Panc1 (cell line): ENCODE measurements at regions not wholly inside any gene's neighbourhood (a gene's known extent, or its start where the extent isn't known, plus 50 kb on each side); places are given as distances from the start of the nearest gene placed in this dataset.

ENCODE experiments used
- ATAC-seq: fragments of 200-7000 bp; cut with Tn5 transposase; 2 replicates; pipeline ENCODE4 v1.9.1; 2020; ENCODE audit warnings: mild to moderate bottlenecking, moderate library complexity
- BruUV-seq: library from RNA; stranded (reverse); fragments of 400-500 nt; replicated peaks from 2 replicates; lab custom pipeline; 2021; lab: Mats Ljungman, UMichigan
- CTCF ChIA-PET: fragments of 300-600 bp; sonication (Branson Sonifier 250); formaldehyde crosslinking; loops from one replicate; lab custom pipeline; 2022; ENCODE audit warnings: antibody characterized with exemption; lab: Charles Lee
- POLR2A ChIA-PET: fragments of 300-600 bp; sonication (Branson Sonifier 250); formaldehyde crosslinking; loops from one replicate; lab custom pipeline; 2022; ENCODE audit warnings: antibody characterized with exemption; lab: Charles Lee
- DNase-seq: peaks from one replicate; pipeline ENCODE4 v3.0.0-alpha.2; 2010; ENCODE audit warnings: low read depth, low spot score
- H3K27ac ChIP-seq: 2 replicates; pipeline ENCODE4 v1.5.1; 2011; ENCODE audit warnings: mild to moderate bottlenecking, low read length, inconsistent platforms
- H3K27me3 ChIP-seq: fragments of 200-500 bp; sonication (Bioruptor generic); 2 replicates; pipeline ENCODE4 v1.6.0; 2014; ENCODE audit warnings: low read length, inconsistent platforms; ENCODE audit not compliant: control insufficient read depth, insufficient read depth
- H3K36me3 ChIP-seq: fragments of 200-500 bp; sonication (Bioruptor generic); 2 replicates; pipeline ENCODE4 v1.5.1; 2014; ENCODE audit warnings: inconsistent platforms, mild to moderate bottlenecking, low read length, moderate library complexity; ENCODE audit not compliant: control insufficient read depth, insufficient read depth
- H3K4me1 ChIP-seq: 2 replicates; pipeline ENCODE4 v1.5.1; 2011; ENCODE audit warnings: inconsistent platforms, mild to moderate bottlenecking, low read length, moderate library complexity; ENCODE audit not compliant: control insufficient read depth, insufficient read depth
- H3K4me3 ChIP-seq, 2 experiments: 2 replicates each; pipeline ENCODE4 v1.5.1; 2011 to 2012; ENCODE audit warnings: low read depth in 2 of 2, low read length in 2 of 2, mild to moderate bottlenecking in 2 of 2, inconsistent platforms in 1 of 2, moderate library complexity in 1 of 2
- H3K9me3 ChIP-seq: fragments of 200-500 bp; sonication (Bioruptor generic); 2 replicates; pipeline ENCODE4 v1.5.1; 2014; ENCODE audit warnings: low read depth, mild to moderate bottlenecking, inconsistent platforms, low read length, moderate library complexity; ENCODE audit not compliant: control insufficient read depth, insufficient read depth
- POLR2AphosphoS5 ChIP-seq: IDR thresholded peaks from 2 replicates; pipeline ENCODE4 v1.6.1; 2012; ENCODE audit warnings: mild to moderate bottlenecking, low read depth, low read length, moderate library complexity
- REST ChIP-seq, 2 experiments: IDR thresholded peaks; 2 replicates each; pipeline ENCODE4 v1.6.1; 2011 to 2012; ENCODE audit warnings: low read depth in 2 of 2, control low read depth in 1 of 2, low read length in 1 of 2, mild to moderate bottlenecking in 1 of 2, moderate library complexity in 1 of 2; ENCODE audit not compliant: insufficient read depth in 1 of 2
- SIN3A ChIP-seq: IDR thresholded peaks from 2 replicates; pipeline ENCODE4 v1.6.1; 2012; ENCODE audit warnings: low read depth, mild to moderate bottlenecking, low read length, moderate library complexity, borderline replicate concordance; ENCODE audit not compliant: insufficient read depth
- TCF7L2 ChIP-seq: IDR thresholded peaks from 2 replicates; pipeline ENCODE4 v1.6.1; 2011; ENCODE audit warnings: mild to moderate bottlenecking, low read depth, low read length, inconsistent platforms
- in situ Hi-C: cut with HindIII; loops from 2 replicates; pipeline ENCODE4 v1.10.0; 2016; ENCODE audit warnings: low sequenced_read_pairs, low pct_unique_long_range_greater_than_20kb
- intact Hi-C: fragments of 100-400 bp; cut with micrococcal nuclease; formaldehyde crosslinking; loops from one replicate; pipeline ENCODE4 v1.10.0; 2022; ENCODE audit not compliant: unreplicated experiment
- TF ChIP-seq, protein P1 (sequence below): fragments of 450-650 bp; IDR thresholded peaks from 2 replicates; pipeline ENCODE4 v1.5.1; 2017; ENCODE audit warnings: mild to moderate bottlenecking

DNA sequence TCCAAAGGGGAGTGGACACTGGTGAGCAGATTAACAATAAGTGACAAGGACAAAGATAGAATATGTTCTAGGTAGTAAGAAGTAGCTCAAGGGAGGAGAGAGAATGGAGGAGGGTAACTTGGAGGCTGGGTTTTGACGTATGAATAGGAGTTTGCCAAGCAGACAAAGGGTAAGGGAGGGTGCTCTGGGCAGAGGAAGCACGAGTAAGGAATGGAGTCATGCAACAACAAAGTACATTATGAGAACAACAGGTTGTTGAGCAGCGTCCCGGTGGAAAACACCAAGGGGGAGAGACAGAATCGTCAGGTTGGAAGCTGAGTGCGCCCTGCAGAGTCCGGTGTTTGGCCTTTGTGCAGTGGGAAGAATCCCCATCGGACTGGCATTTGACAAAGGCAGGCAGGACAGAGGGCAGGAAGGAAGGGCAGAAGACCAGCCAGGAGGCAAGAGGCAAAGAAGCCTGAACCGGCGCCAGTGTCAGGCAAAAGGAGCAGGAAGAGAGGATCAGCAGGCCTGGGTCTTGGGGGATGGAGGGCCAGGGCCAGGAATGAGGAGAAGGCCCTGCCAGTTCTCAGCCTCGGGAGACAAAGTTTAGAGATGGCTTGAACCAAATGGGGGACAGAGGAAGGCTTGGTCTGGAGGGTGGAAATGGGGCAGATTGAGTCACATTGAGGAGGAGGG is 134.3 kb upstream of the TNRC6C start:
- TF ChIP-seq, protein P1, sequence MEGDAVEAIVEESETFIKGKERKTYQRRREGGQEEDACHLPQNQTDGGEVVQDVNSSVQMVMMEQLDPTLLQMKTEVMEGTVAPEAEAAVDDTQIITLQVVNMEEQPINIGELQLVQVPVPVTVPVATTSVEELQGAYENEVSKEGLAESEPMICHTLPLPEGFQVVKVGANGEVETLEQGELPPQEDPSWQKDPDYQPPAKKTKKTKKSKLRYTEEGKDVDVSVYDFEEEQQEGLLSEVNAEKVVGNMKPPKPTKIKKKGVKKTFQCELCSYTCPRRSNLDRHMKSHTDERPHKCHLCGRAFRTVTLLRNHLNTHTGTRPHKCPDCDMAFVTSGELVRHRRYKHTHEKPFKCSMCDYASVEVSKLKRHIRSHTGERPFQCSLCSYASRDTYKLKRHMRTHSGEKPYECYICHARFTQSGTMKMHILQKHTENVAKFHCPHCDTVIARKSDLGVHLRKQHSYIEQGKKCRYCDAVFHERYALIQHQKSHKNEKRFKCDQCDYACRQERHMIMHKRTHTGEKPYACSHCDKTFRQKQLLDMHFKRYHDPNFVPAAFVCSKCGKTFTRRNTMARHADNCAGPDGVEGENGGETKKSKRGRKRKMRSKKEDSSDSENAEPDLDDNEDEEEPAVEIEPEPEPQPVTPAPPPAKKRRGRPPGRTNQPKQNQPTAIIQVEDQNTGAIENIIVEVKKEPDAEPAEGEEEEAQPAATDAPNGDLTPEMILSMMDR = no peak
- TF ChIP-seq POLR2AphosphoS5 (no peak), TCF7L2 (no peak), REST (IDR thresholded peaks at IDR 0.05; ENCODE audit: insufficient read depth in 1 of 2, low read depth in 2 of 2, low read length in 1 of 2) (no peak), SIN3A (no peak)
- no peak overlapping the region for H3K4me3 ChIP-seq
- in situ Hi-C loops = no loop called here
- DNase-seq (no peak), ATAC-seq (no peak)
- POLR2A ChIA-PET = no interaction called here
- CTCF ChIA-PET = interaction anchor here (0.6 kb wide), 1 partner anchor 316 kb away, joined by 3 read pairs; no protein-coding TSS in a partner anchor
- H3K36me3 ChIP-seq = no peaks in the 10 kb centered on the region
- H3K27me3 ChIP-seq = no peaks in the 10 kb centered on the region
- no peak overlapping the region for H3K27ac ChIP-seq
- H3K4me1 ChIP-seq = no peaks in the 10 kb centered on the region
- BruUV-seq = no TSS peak
- intact Hi-C loops = no loop called here
- no peaks in the 10 kb centered on the region for H3K9me3 ChIP-seq

- Histone ChIP-seq H3K4me1 (no peaks in the 10 kb centered on the region), H3K9me3 (no peaks in the 10 kb centered on the region), H3K27ac (no peak overlapping the region), H3K36me3 (no peaks in the 10 kb centered on the region), H3K4me3 (no peak overlapping the region), H3K27me3 (no peaks in the 10 kb centered on the region)
- in situ Hi-C loops (no loop called here), intact Hi-C loops (no loop called here)
- BruUV-seq = no TSS peak
- DNase-seq (no peak), ATAC-seq (no peak)
- TF ChIP-seq, protein P1 = no peak
- TF ChIP-seq TCF7L2 = no peak
- TF ChIP-seq REST (IDR thresholded peaks at IDR 0.05; ENCODE audit: insufficient read depth in 1 of 2, low read depth in 2 of 2, low read length in 1 of 2) = no peak
- no peak for TF ChIP-seq POLR2AphosphoS5
- TF ChIP-seq SIN3A = no peak
- CTCF ChIA-PET = interaction anchor here (0.6 kb wide), 2 partner anchors 110 to 316 kb away, joined by 3 to 7 read pairs; no protein-coding TSS in a partner anchor
- POLR2A ChIA-PET = no interaction called here
Observed at GRCh38 chr17:77824780-77825280, 133.7 kb upstream of the TNRC6C start.
